ENCODE measurements at regions not wholly inside any gene's neighbourhood (a gene's known extent, or its start where the extent isn't known, plus 50 kb on each side); places are given as distances from the start of the nearest gene placed in this dataset.

DNA sequence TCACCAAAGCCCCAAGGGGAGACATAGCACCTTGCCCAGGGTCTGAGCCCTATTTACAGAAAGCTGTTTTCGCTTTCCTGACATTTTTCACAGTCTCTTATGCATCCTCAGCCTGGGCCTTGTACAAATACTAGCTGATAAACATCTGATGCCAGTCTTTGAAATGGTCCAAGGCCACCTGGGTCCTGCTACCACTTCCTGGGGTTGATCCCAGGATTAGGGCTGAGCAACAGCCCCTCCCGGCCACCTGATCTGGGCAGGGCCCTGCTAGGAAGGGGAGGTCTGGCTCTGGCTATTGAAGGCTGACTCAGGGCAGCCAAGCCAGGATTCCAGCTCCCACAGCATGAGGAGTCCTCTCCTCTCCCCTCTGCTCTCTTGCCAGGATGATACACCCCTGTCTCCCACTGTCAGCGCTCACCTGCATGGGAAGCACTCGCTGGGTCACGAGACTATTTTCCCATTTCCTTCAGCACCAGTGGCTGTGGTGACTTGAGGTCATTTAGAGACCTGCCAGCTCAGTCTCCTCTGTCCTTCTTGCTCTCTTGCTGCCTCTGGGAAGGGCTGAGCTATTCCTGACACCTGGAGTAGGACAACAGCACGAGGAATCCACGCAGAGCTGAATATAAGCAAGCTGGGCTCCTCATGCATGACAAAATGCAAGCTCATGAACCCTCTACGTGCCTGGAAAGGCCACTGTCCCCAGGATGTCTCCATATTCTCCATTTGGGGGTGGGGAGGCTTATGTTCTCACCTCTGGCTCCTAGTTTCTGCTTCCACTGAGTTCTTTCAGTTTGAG, 53.0 kb upstream of the LGALSL start:
- Histone ChIP-seq H2BK5ac (ENCODE audit: low read length) (no peak overlapping the region), H3K9ac (ENCODE audit: low read depth, low read length, poor library complexity) (no peak overlapping the region), H3K27me3 (ENCODE audit: control insufficient read depth in 3 of 3, insufficient read depth in 3 of 3, low read depth in 1 of 3, low read length in 3 of 3) (no peaks in the 10 kb centered on the region), H2AFZ (ENCODE audit: low read length) (peak overlapping the region; percentile 64), H2AK5ac (ENCODE audit: low read depth, low read length) (no peak overlapping the region), H3K18ac (ENCODE audit: low read length) (peak overlapping the region; percentile 46), H2BK12ac (ENCODE audit: low read length) (no peak overlapping the region), H2BK120ac (ENCODE audit: low read depth, low read length) (no peak overlapping the region), H3K23ac (ENCODE audit: low read depth, low read length, poor library complexity) (no peak overlapping the region), H2BK15ac (ENCODE audit: low read length) (no peak overlapping the region), H4K8ac (ENCODE audit: low read depth, low read length) (no peak overlapping the region), H3K27ac (replicated peaks; ENCODE audit: low read length) (no peak overlapping the region), H3K36me3 (replicated peaks in 1 of 2; ENCODE audit: control insufficient read depth in 2 of 2, insufficient read depth in 2 of 2, low read length in 2 of 2) (no peaks in the 10 kb centered on the region), H3K9me3 (replicated peaks in 1 of 2; ENCODE audit: control insufficient read depth in 2 of 2, insufficient read depth in 1 of 2, low read depth in 1 of 2, low read length in 2 of 2) (no peaks in the 10 kb centered on the region), H4K91ac (ENCODE audit: low read depth, low read length, poor library complexity) (no peak overlapping the region), H3K4me2 (ENCODE audit: insufficient read depth, low read length, poor library complexity, severe bottlenecking) (peak overlapping the region; percentile 18), H3K4me3 (ENCODE audit: low read length in 2 of 2) (no peak overlapping the region), H3K4me1 (ENCODE audit: control insufficient read depth in 2 of 2, insufficient read depth in 1 of 2, low read depth in 1 of 2, low read length in 2 of 2) (peaks cover 37 to 47% of the 10 kb centered on the region in 2 donors), H3K4ac (ENCODE audit: low read length) (no peak overlapping the region), H3K79me1 (ENCODE audit: low read depth, low read length) (no peaks in the 10 kb centered on the region), H3K14ac (ENCODE audit: low read length) (peak overlapping the region; percentile 22)
- DNase-seq (ENCODE audit: low spot score) = no peak
- WGBS, 2 donors (ENCODE audit: extremely low coverage in 2 of 2, insufficient read length in 2 of 2, insufficient replicate concordance in 1 of 2) = no CpG with 5 or more reads among the region's 8 CpGs

DNA sequence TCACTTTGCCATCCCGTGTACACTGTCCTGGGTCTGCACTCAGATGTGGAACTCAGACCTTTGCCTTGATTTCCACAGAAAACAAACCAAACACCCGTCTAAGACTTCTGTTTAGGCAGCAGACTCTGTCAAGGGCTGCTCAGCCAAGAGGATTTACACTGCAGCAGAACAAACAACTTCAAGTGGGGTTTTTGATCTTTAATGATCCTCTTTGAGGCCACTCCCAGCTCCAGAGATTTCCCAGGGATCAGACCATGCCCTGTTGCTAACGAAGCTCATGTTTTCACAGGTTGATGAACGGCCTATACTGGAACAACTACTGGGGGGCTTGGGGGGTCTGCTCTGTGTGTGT, 52.5 kb upstream of the LGALSL start:
- no peak overlapping the region for H3K4me2 ChIP-seq (ENCODE audit: insufficient read depth, low read length, poor library complexity, severe bottlenecking)
- H3K14ac ChIP-seq (ENCODE audit: low read length) = no peak overlapping the region
- H2BK5ac ChIP-seq (ENCODE audit: low read length) = no peak overlapping the region
- H4K91ac ChIP-seq (ENCODE audit: low read depth, low read length, poor library complexity) = no peak overlapping the region
- no peak overlapping the region for H4K8ac ChIP-seq (ENCODE audit: low read depth, low read length)
- H3K27ac ChIP-seq (replicated peaks; ENCODE audit: low read length) = no peak overlapping the region
- no peaks in the 10 kb centered on the region for H3K9me3 ChIP-seq (replicated peaks in 1 of 2; ENCODE audit: control insufficient read depth in 2 of 2, insufficient read depth in 1 of 2, low read depth in 1 of 2, low read length in 2 of 2)
- no peak overlapping the region for H3K23ac ChIP-seq (ENCODE audit: low read depth, low read length, poor library complexity)
- no peak overlapping the region for H3K9ac ChIP-seq (ENCODE audit: low read depth, low read length, poor library complexity)
- DNase-seq (ENCODE audit: low spot score) = no peak
- peak overlapping the region; percentile 64 for H2AFZ ChIP-seq (ENCODE audit: low read length)
- H3K4me1 ChIP-seq (ENCODE audit: control insufficient read depth in 2 of 2, insufficient read depth in 1 of 2, low read depth in 1 of 2, low read length in 2 of 2) = peaks cover 42 to 53% of the 10 kb centered on the region in 2 donors
- no peak overlapping the region for H3K4me3 ChIP-seq (ENCODE audit: low read length in 2 of 2)
- no peaks in the 10 kb centered on the region for H3K36me3 ChIP-seq (replicated peaks in 1 of 2; ENCODE audit: control insufficient read depth in 2 of 2, insufficient read depth in 2 of 2, low read length in 2 of 2)
- no peaks in the 10 kb centered on the region for H3K27me3 ChIP-seq (ENCODE audit: control insufficient read depth in 3 of 3, insufficient read depth in 3 of 3, low read depth in 1 of 3, low read length in 3 of 3)
- H2BK120ac ChIP-seq (ENCODE audit: low read depth, low read length) = no peak overlapping the region
- no peak overlapping the region for H2BK12ac ChIP-seq (ENCODE audit: low read length)
- no peaks in the 10 kb centered on the region for H3K79me1 ChIP-seq (ENCODE audit: low read depth, low read length)
- H2BK15ac ChIP-seq (ENCODE audit: low read length) = no peak overlapping the region
- no CpG with 5 or more reads among the region's 4 CpGs for WGBS, 2 donors (ENCODE audit: extremely low coverage in 2 of 2, insufficient read length in 2 of 2, insufficient replicate concordance in 1 of 2)
- no peak overlapping the region for H3K18ac ChIP-seq (ENCODE audit: low read length)
- H2AK5ac ChIP-seq (ENCODE audit: low read depth, low read length) = no peak overlapping the region
- no peak overlapping the region for H3K4ac ChIP-seq (ENCODE audit: low read length)

- Histone ChIP-seq H3K23ac (ENCODE audit: low read depth, low read length, poor library complexity) (no peak overlapping the region), H3K9me3 (replicated peaks in 1 of 2; ENCODE audit: control insufficient read depth in 2 of 2, insufficient read depth in 1 of 2, low read depth in 1 of 2, low read length in 2 of 2) (no peaks in the 10 kb centered on the region), H2BK15ac (ENCODE audit: low read length) (peak overlapping the region; percentile 10), H3K79me1 (ENCODE audit: low read depth, low read length) (no peaks in the 10 kb centered on the region), H2BK5ac (ENCODE audit: low read length) (no peak overlapping the region), H3K27ac (replicated peaks; ENCODE audit: low read length) (peak overlapping the region; percentile 97), H3K18ac (ENCODE audit: low read length) (no peak overlapping the region), H2BK12ac (ENCODE audit: low read length) (no peak overlapping the region), H2BK120ac (ENCODE audit: low read depth, low read length) (peak overlapping the region; percentile 92), H4K8ac (ENCODE audit: low read depth, low read length) (no peak overlapping the region), H3K4me3 (ENCODE audit: low read length in 2 of 2) (peak overlapping the region in 1 of 2 donors; percentile 34), H3K9ac (ENCODE audit: low read depth, low read length, poor library complexity) (no peak overlapping the region), H2AK5ac (ENCODE audit: low read depth, low read length) (peak overlapping the region; percentile 48), H3K4ac (ENCODE audit: low read length) (no peak overlapping the region), H4K91ac (ENCODE audit: low read depth, low read length, poor library complexity) (no peak overlapping the region), H3K36me3 (replicated peaks in 1 of 2; ENCODE audit: control insufficient read depth in 2 of 2, insufficient read depth in 2 of 2, low read length in 2 of 2) (no peaks in the 10 kb centered on the region), H2AFZ (ENCODE audit: low read length) (peak overlapping the region; percentile 74), H3K14ac (ENCODE audit: low read length) (no peak overlapping the region), H3K4me1 (ENCODE audit: control insufficient read depth in 2 of 2, insufficient read depth in 1 of 2, low read depth in 1 of 2, low read length in 2 of 2) (peaks cover 43 to 55% of the 10 kb centered on the region in 2 donors), H3K27me3 (ENCODE audit: control insufficient read depth in 3 of 3, insufficient read depth in 3 of 3, low read depth in 1 of 3, low read length in 3 of 3) (no peaks in the 10 kb centered on the region), H3K4me2 (ENCODE audit: insufficient read depth, low read length, poor library complexity, severe bottlenecking) (no peak overlapping the region)
- no CpG with 5 or more reads among the region's 1 CpG for WGBS, 2 donors (ENCODE audit: extremely low coverage in 2 of 2, insufficient read length in 2 of 2, insufficient replicate concordance in 1 of 2)
- DNase-seq (ENCODE audit: low spot score) = no peak
These were observed 51.1 kb upstream of the LGALSL start for GRCh38 chr2:64402876-64403275.

- no peak overlapping the region for H4K8ac ChIP-seq (ENCODE audit: low read depth, low read length)
- no CpG with 5 or more reads among the region's 8 CpGs for WGBS, 2 donors (ENCODE audit: extremely low coverage in 2 of 2, insufficient read length in 2 of 2, insufficient replicate concordance in 1 of 2)
- no peak overlapping the region for H3K9ac ChIP-seq (ENCODE audit: low read depth, low read length, poor library complexity)
- H3K4me2 ChIP-seq (ENCODE audit: insufficient read depth, low read length, poor library complexity, severe bottlenecking) = no peak overlapping the region
- H2BK5ac ChIP-seq (ENCODE audit: low read length) = no peak overlapping the region
- H3K23ac ChIP-seq (ENCODE audit: low read depth, low read length, poor library complexity) = no peak overlapping the region
- no peaks in the 10 kb centered on the region for H3K36me3 ChIP-seq (replicated peaks in 1 of 2; ENCODE audit: control insufficient read depth in 2 of 2, insufficient read depth in 2 of 2, low read length in 2 of 2)
- H3K4me3 ChIP-seq (ENCODE audit: low read length in 2 of 2) = peak overlapping the region in 1 of 2 donors; percentile 34
- H2BK120ac ChIP-seq (ENCODE audit: low read depth, low read length) = peak overlapping the region; percentile 92
- H3K27ac ChIP-seq (replicated peaks; ENCODE audit: low read length) = peak overlapping the region; percentile 97
- no peak for DNase-seq (ENCODE audit: low spot score)
- peak overlapping the region; percentile 96 for H3K18ac ChIP-seq (ENCODE audit: low read length)
- H3K9me3 ChIP-seq (replicated peaks in 1 of 2; ENCODE audit: control insufficient read depth in 2 of 2, insufficient read depth in 1 of 2, low read depth in 1 of 2, low read length in 2 of 2) = no peaks in the 10 kb centered on the region
- no peak overlapping the region for H3K4ac ChIP-seq (ENCODE audit: low read length)
- peak overlapping the region; percentile 10 for H2BK15ac ChIP-seq (ENCODE audit: low read length)
- peak overlapping the region; percentile 48 for H2AK5ac ChIP-seq (ENCODE audit: low read depth, low read length)
- peak overlapping the region; percentile 91 for H2BK12ac ChIP-seq (ENCODE audit: low read length)
- H3K4me1 ChIP-seq (ENCODE audit: control insufficient read depth in 2 of 2, insufficient read depth in 1 of 2, low read depth in 1 of 2, low read length in 2 of 2) = peaks cover 43 to 55% of the 10 kb centered on the region in 2 donors
- H3K27me3 ChIP-seq (ENCODE audit: control insufficient read depth in 3 of 3, insufficient read depth in 3 of 3, low read depth in 1 of 3, low read length in 3 of 3) = no peaks in the 10 kb centered on the region
- peak overlapping the region; percentile 73 for H4K91ac ChIP-seq (ENCODE audit: low read depth, low read length, poor library complexity)
- no peaks in the 10 kb centered on the region for H3K79me1 ChIP-seq (ENCODE audit: low read depth, low read length)
- H3K14ac ChIP-seq (ENCODE audit: low read length) = no peak overlapping the region
- peak overlapping the region; percentile 74 for H2AFZ ChIP-seq (ENCODE audit: low read length)
These were observed 50.5 kb upstream of the LGALSL start for GRCh38 chr2:64403426-64403825.

Data from neuronal stem cell (in vitro differentiated cells).